Activated T-cell treated with anti-CD3 and anti-CD28 coated beads, Interleukin-2, amount 50 U/mL, for 72 hours (primary cell): ENCODE measurements at regions not wholly inside any gene's neighbourhood (a gene's known extent, or its start where the extent isn't known, plus 50 kb on each side); places are given as distances from the start of the nearest gene placed in this dataset.

Experiments used
- ATAC-seq, 2 donors: fragments of 150-1000 bp; cut with Tn5 transposase; replicated peaks in 1 of 2; 2 replicates each; pipeline ENCODE4 v1.10.0; 2021; ENCODE audit warnings: moderate library complexity in 2 of 2, mild to moderate bottlenecking in 1 of 2
- DNase-seq, 2 donors: peaks; one replicate each; pipeline ENCODE4 v3.0.0; 2021 to 2022; ENCODE audit warnings: mixed read lengths in 1 of 2
- H3K27ac Mint-ChIP-seq: one replicate; pipeline ENCODE4 v1.8.0; 2022; ENCODE audit warnings: mild to moderate bottlenecking, moderate library complexity, mixed read lengths
- H3K27me3 Mint-ChIP-seq: one replicate; pipeline ENCODE4 v1.8.0; 2022; ENCODE audit warnings: low read depth, mixed read lengths
- H3K36me3 Mint-ChIP-seq, 2 donors: one replicate each; pipeline ENCODE4 v1.8.0; 2022; ENCODE audit warnings: mixed read lengths in 2 of 2, mild to moderate bottlenecking in 1 of 2; ENCODE audit not compliant: insufficient read depth in 2 of 2
- H3K4me1 Mint-ChIP-seq: one replicate; pipeline ENCODE4 v1.8.0; 2022; ENCODE audit warnings: low read depth, mixed read lengths
- H3K4me3 Mint-ChIP-seq, 2 donors: one replicate each; pipeline ENCODE4 v1.8.0; 2022; ENCODE audit warnings: mild to moderate bottlenecking in 2 of 2, mixed read lengths in 2 of 2, moderate library complexity in 2 of 2
- H3K9me3 Mint-ChIP-seq, 2 donors: one replicate each; pipeline ENCODE4 v1.8.0; 2022; ENCODE audit warnings: mixed read lengths in 2 of 2

DNA sequence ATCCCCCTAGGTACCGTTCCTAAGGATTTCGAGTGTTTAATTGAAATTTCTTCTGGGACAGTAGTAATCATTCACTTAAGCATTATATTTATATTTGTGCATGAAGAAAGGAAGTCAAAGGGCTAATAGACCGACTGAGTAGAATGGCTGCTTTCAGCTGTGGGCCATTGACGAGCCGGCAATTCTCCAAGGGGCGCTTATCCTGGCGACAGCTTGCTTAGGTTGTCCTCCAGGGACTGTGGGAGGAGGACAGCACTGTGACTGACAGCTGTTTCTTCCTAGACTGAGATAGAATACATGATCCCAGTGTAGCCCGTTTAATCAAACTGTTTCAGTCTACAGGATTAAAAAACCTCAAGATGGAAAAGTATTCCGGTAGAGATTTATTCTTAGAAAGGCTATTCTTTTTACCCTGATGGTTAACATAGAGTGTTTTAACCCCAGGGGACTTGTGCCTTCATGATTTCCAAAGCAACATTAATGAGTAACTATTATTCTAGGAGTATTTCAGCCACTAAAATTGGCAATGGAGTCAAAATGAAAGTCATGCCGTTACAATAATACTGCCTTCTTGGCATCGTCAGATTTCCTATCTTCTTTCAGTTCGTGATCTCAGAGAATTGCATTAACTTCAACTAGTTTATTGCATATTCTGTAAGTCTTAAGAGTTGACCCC is 943.1 kb upstream of the WWC1 start:
- no peak overlapping the region for H3K4me3 Mint-ChIP-seq
- ATAC-seq: no peak
- peaks cover 3 to 4% of the 10 kb centered on the region in 2 donors for H3K9me3 Mint-ChIP-seq
- H3K27ac Mint-ChIP-seq: no peak overlapping the region
- no peaks in the 10 kb centered on the region for H3K27me3 Mint-ChIP-seq
- H3K4me1 Mint-ChIP-seq: no peaks in the 10 kb centered on the region
- no peaks in the 10 kb centered on the region for H3K36me3 Mint-ChIP-seq
- no peak for DNase-seq

DNA sequence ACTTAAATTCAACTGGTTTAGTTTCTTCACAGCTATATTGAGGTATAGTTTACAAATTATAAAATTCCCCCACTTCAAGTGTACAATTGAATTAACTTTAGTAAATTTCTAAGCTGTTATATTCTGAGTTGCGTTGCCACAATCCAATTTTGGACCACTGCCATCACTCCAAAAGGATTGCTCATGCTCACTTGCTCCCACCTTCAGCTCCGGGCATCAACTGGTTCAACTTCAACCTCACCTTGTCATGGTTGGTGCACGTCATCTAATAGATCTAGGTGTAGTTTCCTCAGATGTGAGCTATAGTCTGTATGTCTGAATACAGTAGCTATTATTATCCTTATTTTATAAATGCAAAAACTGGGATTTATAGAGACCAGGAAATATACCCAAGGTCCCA is 942.5 kb upstream of the WWC1 start:
- no peak overlapping the region for H3K4me3 Mint-ChIP-seq
- no peak for ATAC-seq
- H3K27ac Mint-ChIP-seq: no peak overlapping the region
- no peaks in the 10 kb centered on the region for H3K4me1 Mint-ChIP-seq
- H3K27me3 Mint-ChIP-seq: no peaks in the 10 kb centered on the region
- DNase-seq: no peak
- peaks cover 3 to 4% of the 10 kb centered on the region in 2 donors for H3K9me3 Mint-ChIP-seq
- H3K36me3 Mint-ChIP-seq: no peaks in the 10 kb centered on the region

DNA sequence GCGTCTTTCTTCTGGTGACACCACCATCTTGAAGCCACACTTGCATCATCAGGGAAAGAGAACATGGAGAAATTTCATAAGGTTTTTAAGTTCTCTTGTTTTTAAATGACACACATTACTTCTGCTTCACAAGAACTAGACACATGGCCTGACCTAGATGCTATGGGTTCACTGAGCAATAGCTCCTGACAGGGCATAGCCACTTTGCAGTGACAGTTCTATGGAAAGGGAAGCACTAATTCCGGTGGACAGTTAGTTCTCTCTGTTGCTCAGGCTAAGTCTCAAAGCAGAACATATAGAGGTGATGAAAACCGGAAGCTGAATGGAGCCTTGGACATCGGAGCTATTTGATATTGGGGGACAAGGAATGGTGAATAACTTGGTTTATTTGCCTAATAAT is 940.1 kb upstream of the WWC1 start:
- Mint-ChIP-seq H3K27ac (no peak overlapping the region), H3K9me3 (peaks cover 5% of the 10 kb centered on the region in 2 donors), H3K4me3 (no peak overlapping the region), H3K36me3 (no peaks in the 10 kb centered on the region), H3K4me1 (no peaks in the 10 kb centered on the region), H3K27me3 (no peaks in the 10 kb centered on the region)
- DNase-seq (no peak), ATAC-seq (no peak)

DNA sequence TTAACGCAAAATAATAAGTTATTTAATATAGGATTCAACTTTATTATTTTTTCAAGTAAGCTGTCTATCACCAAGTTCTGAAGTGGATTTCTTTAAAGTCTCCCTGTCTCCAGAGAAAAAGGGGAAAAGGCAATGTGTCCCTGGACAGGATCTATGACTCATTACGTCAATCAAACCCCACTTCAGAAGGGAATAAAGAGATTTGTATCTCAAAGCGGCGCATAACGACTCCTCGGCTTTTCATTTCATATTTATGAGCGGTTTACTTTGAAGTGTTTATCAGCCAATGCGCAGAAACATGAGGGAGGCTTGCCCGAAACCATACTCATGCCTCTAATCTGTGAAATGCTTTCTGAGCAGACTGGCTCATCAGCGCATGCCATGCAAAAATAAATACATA is 938.6 kb upstream of the WWC1 start:
- H3K27ac Mint-ChIP-seq: no peak overlapping the region
- ATAC-seq: no peak
- no peaks in the 10 kb centered on the region for H3K27me3 Mint-ChIP-seq
- H3K4me3 Mint-ChIP-seq: no peak overlapping the region
- DNase-seq: no peak
- peaks cover 3 to 5% of the 10 kb centered on the region in 2 donors for H3K9me3 Mint-ChIP-seq
- no peaks in the 10 kb centered on the region for H3K4me1 Mint-ChIP-seq
- no peaks in the 10 kb centered on the region for H3K36me3 Mint-ChIP-seq

DNA sequence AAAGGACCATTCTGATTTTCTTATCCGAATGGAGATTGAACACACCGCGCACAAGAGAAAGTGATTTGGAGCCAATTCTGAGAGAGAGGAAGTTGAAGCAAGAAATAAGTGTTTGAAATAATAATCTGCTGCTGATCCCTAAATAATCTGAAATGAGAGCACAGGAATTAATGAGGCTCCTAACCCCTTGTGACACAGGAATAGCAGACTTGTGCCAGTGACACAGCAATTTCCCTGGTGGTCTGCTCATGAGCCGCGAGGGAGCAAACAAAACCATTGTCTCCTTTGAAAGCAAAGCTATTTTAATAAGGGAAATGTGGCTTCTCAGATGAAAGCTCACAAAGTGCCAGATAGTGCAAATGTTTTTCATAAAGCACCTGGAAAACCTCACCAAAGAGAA is 936.1 kb upstream of the WWC1 start:
- DNase-seq: no peak
- no peaks in the 10 kb centered on the region for H3K27me3 Mint-ChIP-seq
- H3K9me3 Mint-ChIP-seq: peaks cover 4 to 5% of the 10 kb centered on the region in 2 donors
- no peaks in the 10 kb centered on the region for H3K4me1 Mint-ChIP-seq
- no peak overlapping the region for H3K27ac Mint-ChIP-seq
- no peaks in the 10 kb centered on the region for H3K36me3 Mint-ChIP-seq
- no peak for ATAC-seq
- H3K4me3 Mint-ChIP-seq: no peak overlapping the region

DNA sequence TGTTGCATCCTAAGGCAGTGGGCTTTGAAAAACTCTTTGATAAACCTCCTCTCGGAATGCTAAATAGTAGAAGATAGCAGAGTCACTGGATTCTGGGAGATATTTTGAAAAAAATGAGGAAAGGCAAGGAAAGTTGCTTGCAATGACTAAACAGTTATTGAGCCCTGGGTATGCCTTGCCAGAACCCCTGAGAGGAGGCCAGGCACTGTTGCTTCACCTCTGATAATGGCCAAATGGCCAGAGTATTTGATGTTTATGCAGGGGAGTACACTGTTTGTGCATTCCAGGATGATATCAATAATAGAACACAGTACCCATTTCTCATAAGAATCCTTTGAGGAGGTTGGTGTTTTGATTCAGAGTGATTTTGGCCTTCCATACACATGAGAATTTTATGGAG is 935.1 kb upstream of the WWC1 start:
- no peak overlapping the region for H3K27ac Mint-ChIP-seq
- no peaks in the 10 kb centered on the region for H3K27me3 Mint-ChIP-seq
- ATAC-seq: no peak
- no peak for DNase-seq
- no peak overlapping the region for H3K4me3 Mint-ChIP-seq
- no peaks in the 10 kb centered on the region for H3K36me3 Mint-ChIP-seq
- no peaks in the 10 kb centered on the region for H3K4me1 Mint-ChIP-seq
- peaks cover 3 to 5% of the 10 kb centered on the region in 2 donors for H3K9me3 Mint-ChIP-seq

DNA sequence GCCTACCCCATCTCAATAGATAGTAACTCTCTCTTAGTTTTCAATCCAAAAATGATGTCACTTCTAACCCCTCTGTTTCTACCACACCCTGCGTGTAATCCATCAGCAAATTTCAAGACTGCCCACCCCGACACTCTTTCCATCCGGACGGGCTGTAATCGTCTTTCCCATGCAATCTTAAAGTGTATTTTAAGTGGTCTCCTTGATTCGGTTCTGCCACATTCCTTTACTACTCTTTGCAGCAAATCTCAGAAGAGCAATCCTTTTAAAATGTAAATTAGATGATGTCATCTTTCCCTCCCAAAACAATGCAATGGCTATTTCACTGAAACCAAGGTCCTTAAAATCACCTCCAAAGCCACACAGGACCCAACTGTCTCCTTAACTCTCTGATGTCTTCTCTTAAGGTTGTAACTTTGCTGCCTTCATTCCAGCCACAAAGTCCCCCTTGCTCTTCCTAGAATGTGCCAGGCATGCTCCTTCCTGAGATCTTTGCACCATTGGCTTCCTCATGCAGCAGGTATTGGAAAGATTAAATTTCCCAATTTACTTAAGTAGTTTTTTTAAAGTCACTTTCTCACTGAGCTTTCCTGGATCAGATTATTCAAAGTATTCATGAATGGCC is 932.5 kb upstream of the WWC1 start:
- Mint-ChIP-seq H3K27me3 (no peaks in the 10 kb centered on the region), H3K4me1 (no peaks in the 10 kb centered on the region), H3K36me3 (no peaks in the 10 kb centered on the region), H3K4me3 (no peak overlapping the region), H3K9me3 (peaks cover 5 to 6% of the 10 kb centered on the region in 2 donors), H3K27ac (no peak overlapping the region)
- ATAC-seq (no peak), DNase-seq (no peak)

DNA sequence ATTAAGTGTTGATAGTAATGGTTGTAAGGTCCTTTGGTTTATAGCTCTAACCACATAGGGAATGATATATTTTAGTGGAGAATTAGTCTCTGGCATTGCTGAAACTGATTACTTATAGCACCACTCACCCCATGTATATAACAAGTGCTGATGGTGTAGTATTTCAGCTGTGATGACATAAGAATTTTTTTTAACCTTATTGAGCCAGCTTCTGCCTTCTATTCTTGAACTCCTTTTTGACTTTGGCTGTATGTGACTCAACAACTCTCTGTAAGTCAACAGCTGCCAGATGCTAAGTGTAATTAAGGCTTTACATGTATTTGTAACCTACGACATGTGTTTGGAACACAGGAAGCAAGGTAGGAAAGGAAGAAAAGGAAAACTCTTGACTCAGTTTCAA is 929.6 kb upstream of the WWC1 start:
- H3K27me3 Mint-ChIP-seq: no peaks in the 10 kb centered on the region
- DNase-seq (no peak), ATAC-seq (no peak)
- no peaks in the 10 kb centered on the region for H3K36me3 Mint-ChIP-seq
- peaks cover 4 to 6% of the 10 kb centered on the region in 2 donors for H3K9me3 Mint-ChIP-seq
- H3K4me1 Mint-ChIP-seq: no peaks in the 10 kb centered on the region
- no peak overlapping the region for H3K27ac Mint-ChIP-seq
- H3K4me3 Mint-ChIP-seq: no peak overlapping the region

DNA sequence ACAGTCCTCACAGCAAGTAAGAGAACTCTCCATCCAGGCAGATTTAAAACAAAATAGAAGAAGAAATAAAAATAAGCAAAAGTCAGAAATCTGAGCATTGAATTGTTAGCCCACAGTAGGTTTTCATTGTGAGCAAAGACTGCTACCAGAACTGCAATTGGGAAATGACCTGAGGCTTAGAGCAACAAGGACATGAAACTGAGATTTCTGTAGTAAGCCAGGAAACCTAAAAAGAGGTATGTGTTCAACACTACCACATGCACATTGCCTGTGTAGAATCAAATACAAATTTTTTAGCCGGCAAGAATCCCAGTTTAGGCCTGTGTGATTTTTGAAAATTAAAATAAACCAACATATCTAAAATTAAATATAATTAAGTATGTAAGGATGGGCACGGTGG is 928.4 kb upstream of the WWC1 start:
- Mint-ChIP-seq H3K4me1 (no peaks in the 10 kb centered on the region), H3K4me3 (no peak overlapping the region), H3K27me3 (no peaks in the 10 kb centered on the region), H3K9me3 (peaks cover 4 to 6% of the 10 kb centered on the region in 2 donors), H3K36me3 (no peaks in the 10 kb centered on the region), H3K27ac (no peak overlapping the region)
- no peak for DNase-seq
- no peak for ATAC-seq

DNA sequence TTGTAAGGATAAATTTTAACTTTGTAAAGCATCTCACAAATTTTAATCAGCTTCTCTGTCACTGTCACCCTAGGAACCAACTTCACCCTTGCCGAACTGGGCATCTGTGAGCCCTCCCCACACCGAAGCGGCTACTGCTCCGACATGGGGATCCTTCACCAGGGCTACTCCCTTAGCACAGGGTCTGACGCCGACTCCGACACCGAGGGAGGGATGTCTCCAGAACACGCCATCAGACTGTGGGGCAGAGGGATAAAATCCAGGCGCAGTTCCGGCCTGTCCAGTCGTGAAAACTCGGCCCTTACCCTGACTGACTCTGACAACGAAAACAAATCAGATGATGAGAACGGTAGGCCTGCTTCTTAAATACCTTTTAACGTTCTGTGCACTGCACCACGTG is 916.3 kb upstream of the WWC1 start:
- Mint-ChIP-seq H3K36me3 (no peaks in the 10 kb centered on the region), H3K27ac (no peak overlapping the region), H3K9me3 (peaks cover 0 to 2% of the 10 kb centered on the region in 2 donors), H3K4me3 (no peak overlapping the region), H3K27me3 (no peaks in the 10 kb centered on the region), H3K4me1 (no peaks in the 10 kb centered on the region)
- DNase-seq (no peak), ATAC-seq (no peak)

DNA sequence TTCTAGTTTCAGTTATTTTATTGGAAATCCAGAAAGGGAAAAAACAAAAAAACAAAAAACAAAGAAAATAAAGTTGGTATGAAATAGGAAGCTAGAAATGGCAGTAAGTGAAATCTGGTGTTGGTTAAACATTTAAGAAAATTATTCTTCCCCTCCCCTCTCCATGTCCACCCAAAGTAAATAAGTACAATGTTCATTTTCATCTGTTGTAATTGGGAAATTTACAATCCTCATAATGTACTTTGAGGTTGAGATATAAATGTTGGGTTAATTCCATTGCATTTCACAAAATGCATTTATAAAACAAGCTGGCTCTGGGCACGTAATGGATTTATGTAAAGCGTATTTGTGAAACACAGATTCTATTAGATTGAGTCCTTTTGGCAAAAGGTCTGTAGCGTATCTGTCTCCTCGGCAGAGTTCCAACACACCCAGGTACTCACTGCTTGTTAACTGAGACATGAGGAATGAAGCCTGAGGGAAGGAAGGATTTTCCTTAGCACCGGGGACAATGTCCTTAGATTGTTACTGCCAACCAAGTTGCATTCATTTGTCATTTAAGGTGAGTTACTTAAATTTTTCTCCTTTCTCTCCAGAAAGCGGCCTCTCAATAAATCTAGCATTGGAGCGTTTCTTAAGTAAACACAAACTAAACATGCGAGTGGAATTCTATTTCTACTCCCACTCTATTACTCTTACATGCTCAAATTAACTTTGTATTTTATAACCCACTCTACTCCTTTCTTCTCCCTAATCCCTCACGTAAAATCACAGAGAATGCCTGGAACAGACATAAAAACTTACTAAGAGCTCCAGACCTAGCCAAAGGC is 912.3 kb upstream of the WWC1 start:
- DNase-seq (no peak), ATAC-seq (no peak)
- H3K9me3 Mint-ChIP-seq: peaks cover 0 to 4% of the 10 kb centered on the region in 2 donors
- no peak overlapping the region for H3K4me3 Mint-ChIP-seq
- no peaks in the 10 kb centered on the region for H3K36me3 Mint-ChIP-seq
- no peaks in the 10 kb centered on the region for H3K27me3 Mint-ChIP-seq
- H3K27ac Mint-ChIP-seq: no peak overlapping the region
- H3K4me1 Mint-ChIP-seq: no peaks in the 10 kb centered on the region

DNA sequence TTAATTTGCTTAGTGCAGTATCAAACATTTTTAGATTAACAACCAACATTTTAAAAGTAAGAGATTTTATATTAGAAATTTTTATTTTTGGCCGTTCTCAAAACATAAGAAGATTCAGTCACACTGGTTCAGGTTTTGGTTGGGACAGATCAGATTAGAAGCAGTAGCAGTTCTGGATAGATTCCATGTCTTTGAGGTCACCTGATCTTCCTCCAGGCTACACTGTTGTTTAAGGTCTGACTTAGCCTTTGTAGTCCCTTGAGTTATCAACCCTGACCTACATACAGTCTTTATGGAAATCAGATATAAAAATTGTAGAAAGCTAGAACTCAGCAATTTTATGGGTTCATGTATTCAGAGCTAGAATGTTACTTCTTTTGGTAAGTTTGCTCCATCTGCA is 910.0 kb upstream of the WWC1 start:
- H3K9me3 Mint-ChIP-seq: peaks cover 0 to 12% of the 10 kb centered on the region in 2 donors
- no peaks in the 10 kb centered on the region for H3K27me3 Mint-ChIP-seq
- ATAC-seq (no peak), DNase-seq (no peak)
- H3K4me3 Mint-ChIP-seq: no peak overlapping the region
- H3K36me3 Mint-ChIP-seq: no peaks in the 10 kb centered on the region
- no peak overlapping the region for H3K27ac Mint-ChIP-seq
- no peaks in the 10 kb centered on the region for H3K4me1 Mint-ChIP-seq

DNA sequence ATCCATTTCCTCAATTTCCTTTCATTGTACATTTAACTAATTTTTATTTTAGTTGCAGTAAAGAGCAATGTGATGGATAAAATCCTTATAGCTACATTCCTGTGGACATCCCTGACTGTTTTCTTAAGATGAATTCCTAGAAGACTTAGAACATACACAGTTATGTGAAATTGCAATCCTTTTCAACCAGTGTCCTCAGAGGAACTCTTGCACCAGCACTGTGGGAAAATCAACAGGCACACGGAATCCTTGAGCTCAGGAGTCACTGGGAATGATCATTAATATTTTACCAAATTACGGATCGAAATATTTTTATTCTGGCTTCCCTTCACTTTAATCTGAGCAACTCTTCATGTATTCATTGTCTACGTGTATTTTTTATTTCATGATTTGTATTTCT is 901.9 kb upstream of the WWC1 start:
- Mint-ChIP-seq H3K9me3 (peaks cover 6 to 24% of the 10 kb centered on the region in 2 donors), H3K4me1 (no peaks in the 10 kb centered on the region), H3K36me3 (peaks cover 0 to 2% of the 10 kb centered on the region in 2 donors), H3K4me3 (no peak overlapping the region), H3K27me3 (no peaks in the 10 kb centered on the region), H3K27ac (no peak overlapping the region)
- no peak for DNase-seq
- no peak for ATAC-seq
